DND-41 (cell line): ENCODE measurements at regions not wholly inside any gene's neighbourhood (a gene's known extent, or its start where the extent isn't known, plus 50 kb on each side); places are given as distances from the start of the nearest gene placed in this dataset.

Source experiments
- ATAC-seq: fragments of 200-7000 bp; cut with Tn5 transposase; 3 replicates; pipeline ENCODE4 v1.9.1; 2021; ENCODE audit warnings: low read depth; ENCODE audit not compliant: insufficient read depth
- DNase-seq: peaks from one replicate; pipeline ENCODE4 v3.0.0-alpha.2; 2020
- H2AFZ ChIP-seq: 2 replicates; pipeline ENCODE4 v1.6.0; 2012; ENCODE audit warnings: low read depth, low read length
- H3K27ac ChIP-seq: 2 replicates; pipeline ENCODE4 v1.5.1; 2012; ENCODE audit warnings: low read length, inconsistent platforms
- H3K27me3 ChIP-seq: fragments of 200-600 bp; sonication (generic); 2 replicates; pipeline ENCODE4 v1.6.0; 2012; ENCODE audit warnings: low read length, mild to moderate bottlenecking, inconsistent platforms; ENCODE audit not compliant: insufficient read depth, poor library complexity
- H3K36me3 ChIP-seq: 2 replicates; pipeline ENCODE4 v1.5.1; 2012; ENCODE audit warnings: low read length, inconsistent platforms; ENCODE audit not compliant: insufficient read depth
- H3K4me1 ChIP-seq: 2 replicates; pipeline ENCODE4 v1.5.1; 2012; ENCODE audit warnings: mild to moderate bottlenecking, low read length; ENCODE audit not compliant: insufficient read depth
- H3K4me2 ChIP-seq: 2 replicates; pipeline ENCODE4 v1.6.0; 2012; ENCODE audit warnings: mild to moderate bottlenecking, moderate library complexity, low read length, inconsistent platforms; ENCODE audit not compliant: insufficient read depth
- H3K4me3 ChIP-seq, 2 experiments: fragments of 200-600 bp in 1 of 2; shearing (Covaris generic) in 1 of 2; 2 replicates each; pipeline ENCODE4 v1.5.1; 2012 to 2016; ENCODE audit warnings: inconsistent platforms in 2 of 2, low read length in 2 of 2, mild to moderate bottlenecking in 2 of 2, low read depth in 1 of 2, moderate library complexity in 1 of 2
- H3K79me2 ChIP-seq: 2 replicates; pipeline ENCODE4 v1.6.0; 2012; ENCODE audit warnings: low read length, inconsistent platforms; ENCODE audit not compliant: insufficient read depth
- H3K9ac ChIP-seq: 2 replicates; pipeline ENCODE4 v1.6.0; 2012; ENCODE audit warnings: low read depth, mild to moderate bottlenecking, inconsistent platforms, low read length, moderate library complexity
- H3K9me3 ChIP-seq: 2 replicates; pipeline ENCODE4 v1.5.1; 2012; ENCODE audit warnings: low read length, moderate library complexity, mild to moderate bottlenecking, inconsistent platforms; ENCODE audit not compliant: insufficient read depth, severe bottlenecking
- H4K20me1 ChIP-seq: 2 replicates; pipeline ENCODE4 v1.6.0; 2012; ENCODE audit warnings: low read length; ENCODE audit not compliant: insufficient read depth
- EZH2 ChIP-seq: IDR thresholded peaks from 3 replicates; pipeline ENCODE4 v1.6.1; 2012; ENCODE audit warnings: borderline replicate concordance, low read depth, mild to moderate bottlenecking, moderate library complexity, low read length, inconsistent platforms; ENCODE audit not compliant: severe bottlenecking
- TF ChIP-seq, protein P1 (sequence below): IDR thresholded peaks from 2 replicates; pipeline ENCODE4 v1.5.1; 2012; ENCODE audit warnings: borderline replicate concordance, low read length, moderate library complexity, mild to moderate bottlenecking; ENCODE audit not compliant: poor library complexity, severe bottlenecking; ENCODE audit errors: extremely low read depth

GRCh38 chr2:155663265-155663664, 669.3 kb downstream of the NR4A2 start:
- no peaks in the 10 kb centered on the region for H3K36me3 ChIP-seq
- H3K4me2 ChIP-seq: no peak overlapping the region
- TF ChIP-seq EZH2: no peak
- TF ChIP-seq, protein P1, sequence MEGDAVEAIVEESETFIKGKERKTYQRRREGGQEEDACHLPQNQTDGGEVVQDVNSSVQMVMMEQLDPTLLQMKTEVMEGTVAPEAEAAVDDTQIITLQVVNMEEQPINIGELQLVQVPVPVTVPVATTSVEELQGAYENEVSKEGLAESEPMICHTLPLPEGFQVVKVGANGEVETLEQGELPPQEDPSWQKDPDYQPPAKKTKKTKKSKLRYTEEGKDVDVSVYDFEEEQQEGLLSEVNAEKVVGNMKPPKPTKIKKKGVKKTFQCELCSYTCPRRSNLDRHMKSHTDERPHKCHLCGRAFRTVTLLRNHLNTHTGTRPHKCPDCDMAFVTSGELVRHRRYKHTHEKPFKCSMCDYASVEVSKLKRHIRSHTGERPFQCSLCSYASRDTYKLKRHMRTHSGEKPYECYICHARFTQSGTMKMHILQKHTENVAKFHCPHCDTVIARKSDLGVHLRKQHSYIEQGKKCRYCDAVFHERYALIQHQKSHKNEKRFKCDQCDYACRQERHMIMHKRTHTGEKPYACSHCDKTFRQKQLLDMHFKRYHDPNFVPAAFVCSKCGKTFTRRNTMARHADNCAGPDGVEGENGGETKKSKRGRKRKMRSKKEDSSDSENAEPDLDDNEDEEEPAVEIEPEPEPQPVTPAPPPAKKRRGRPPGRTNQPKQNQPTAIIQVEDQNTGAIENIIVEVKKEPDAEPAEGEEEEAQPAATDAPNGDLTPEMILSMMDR: no peak
- no peaks in the 10 kb centered on the region for H3K79me2 ChIP-seq
- H3K4me1 ChIP-seq: no peaks in the 10 kb centered on the region
- H3K27me3 ChIP-seq: no peaks in the 10 kb centered on the region
- H2AFZ ChIP-seq: no peak overlapping the region
- H4K20me1 ChIP-seq: no peaks in the 10 kb centered on the region
- H3K4me3 ChIP-seq: no peak overlapping the region
- no peak for DNase-seq
- H3K9ac ChIP-seq: no peak overlapping the region
- ATAC-seq: no peak
- no peaks in the 10 kb centered on the region for H3K9me3 ChIP-seq
- no peak overlapping the region for H3K27ac ChIP-seq

GRCh38 chr2:155662224-155662623, 670.3 kb downstream of the NR4A2 start:
- H3K4me3 ChIP-seq: no peak overlapping the region
- H3K36me3 ChIP-seq: no peaks in the 10 kb centered on the region
- no peaks in the 10 kb centered on the region for H3K79me2 ChIP-seq
- no peak overlapping the region for H3K27ac ChIP-seq
- H3K4me1 ChIP-seq: no peaks in the 10 kb centered on the region
- ATAC-seq: no peak
- H3K4me2 ChIP-seq: no peak overlapping the region
- TF ChIP-seq EZH2: no peak
- TF ChIP-seq, protein P1: no peak
- H4K20me1 ChIP-seq: no peaks in the 10 kb centered on the region
- no peak for DNase-seq
- H3K27me3 ChIP-seq: no peaks in the 10 kb centered on the region
- no peak overlapping the region for H3K9ac ChIP-seq
- no peak overlapping the region for H2AFZ ChIP-seq
- no peaks in the 10 kb centered on the region for H3K9me3 ChIP-seq

DNA sequence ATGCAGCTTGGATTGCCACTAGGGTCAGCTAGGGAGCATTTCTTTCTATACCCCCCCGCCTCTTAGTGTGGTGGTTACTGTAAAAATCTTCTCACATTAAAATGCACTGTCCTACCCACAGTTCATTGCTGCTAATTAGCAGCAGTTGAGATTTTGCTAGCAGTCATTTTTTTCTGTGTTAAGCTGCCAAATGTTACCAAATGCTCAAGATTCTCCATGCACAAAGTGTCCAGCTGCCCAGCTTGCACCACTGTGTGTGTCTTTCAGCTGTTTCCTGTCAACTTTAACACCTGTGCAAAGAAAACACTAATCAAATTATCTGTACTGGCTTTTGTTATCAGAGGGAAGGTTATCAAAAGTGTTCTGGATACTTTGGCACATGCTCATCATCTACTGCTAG, 679.3 kb downstream of the NR4A2 start:
- Histone ChIP-seq H3K27me3 (no peaks in the 10 kb centered on the region), H3K36me3 (no peaks in the 10 kb centered on the region), H3K4me3 (no peak overlapping the region), H2AFZ (no peak overlapping the region), H3K9me3 (no peaks in the 10 kb centered on the region), H3K4me1 (no peaks in the 10 kb centered on the region), H4K20me1 (no peaks in the 10 kb centered on the region), H3K4me2 (no peak overlapping the region), H3K27ac (no peak overlapping the region), H3K9ac (no peak overlapping the region), H3K79me2 (no peaks in the 10 kb centered on the region)
- no peak for TF ChIP-seq EZH2
- TF ChIP-seq, protein P1: no peak
- ATAC-seq (no peak), DNase-seq (no peak)

DNA sequence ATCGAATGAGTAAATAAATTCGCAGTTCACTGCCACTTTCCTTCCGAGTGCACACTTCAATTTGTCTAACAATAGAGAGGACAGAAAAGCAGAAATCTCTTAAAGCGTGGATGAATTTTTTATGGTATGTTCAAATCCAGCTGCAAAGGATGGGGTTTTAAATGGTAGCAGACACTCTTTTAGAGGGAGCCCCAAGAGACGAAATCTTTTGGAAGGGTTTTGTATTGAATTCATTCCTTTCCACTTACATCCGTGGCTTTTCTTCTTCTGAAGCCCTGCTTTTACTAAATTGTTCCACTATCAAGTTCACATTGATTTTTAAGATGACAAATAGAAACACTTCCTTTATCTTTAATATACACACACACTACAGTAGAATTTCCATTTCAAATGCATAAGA, 680.7 kb downstream of the NR4A2 start:
- no peaks in the 10 kb centered on the region for H3K79me2 ChIP-seq
- H3K27me3 ChIP-seq: no peaks in the 10 kb centered on the region
- no peak for DNase-seq
- H3K9me3 ChIP-seq: no peaks in the 10 kb centered on the region
- no peak overlapping the region for H2AFZ ChIP-seq
- no peak for TF ChIP-seq EZH2
- TF ChIP-seq, protein P1: no peak
- H3K4me3 ChIP-seq: no peak overlapping the region
- H4K20me1 ChIP-seq: no peaks in the 10 kb centered on the region
- no peak overlapping the region for H3K4me2 ChIP-seq
- H3K9ac ChIP-seq: no peak overlapping the region
- H3K4me1 ChIP-seq: no peaks in the 10 kb centered on the region
- no peak overlapping the region for H3K27ac ChIP-seq
- H3K36me3 ChIP-seq: no peaks in the 10 kb centered on the region
- no peak for ATAC-seq
